HG02943 (cell line): ENCODE measurements at regions not wholly inside any gene's neighbourhood (a gene's known extent, or its start where the extent isn't known, plus 50 kb on each side); places are given as distances from the start of the nearest gene placed in this dataset.

Experiments
- ATAC-seq: cut with Tn5 transposase; IDR thresholded peaks from one replicate; pipeline ENCODE4 v1.9.1; 2021; ENCODE audit warnings: mild to moderate bottlenecking, low read depth, moderate library complexity; ENCODE audit not compliant: unreplicated experiment

- no peak for ATAC-seq
Measured at GRCh38 chr10:111703986-111704385, 479.6 kb downstream of the GPAM start.

DNA sequence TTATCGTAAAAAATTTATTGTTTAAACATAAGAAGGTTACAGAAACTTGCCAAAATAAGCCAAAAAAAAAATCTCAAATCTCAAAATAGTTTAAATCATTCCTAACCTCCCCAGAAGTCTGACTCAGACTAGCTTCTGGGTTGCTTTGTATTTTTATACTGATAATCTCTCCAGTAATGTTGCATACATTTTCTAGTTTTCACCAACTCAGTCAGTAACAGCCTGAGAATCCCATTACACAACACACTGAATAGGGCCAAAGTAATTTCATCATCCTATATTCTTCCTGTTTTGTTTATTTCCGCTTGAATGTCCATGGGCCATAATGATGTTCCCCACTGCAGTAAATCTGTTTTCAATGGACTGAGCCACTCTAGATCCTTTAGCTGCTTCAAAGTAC lies 478.5 kb downstream of the GPAM start:
- ATAC-seq = no peak

DNA sequence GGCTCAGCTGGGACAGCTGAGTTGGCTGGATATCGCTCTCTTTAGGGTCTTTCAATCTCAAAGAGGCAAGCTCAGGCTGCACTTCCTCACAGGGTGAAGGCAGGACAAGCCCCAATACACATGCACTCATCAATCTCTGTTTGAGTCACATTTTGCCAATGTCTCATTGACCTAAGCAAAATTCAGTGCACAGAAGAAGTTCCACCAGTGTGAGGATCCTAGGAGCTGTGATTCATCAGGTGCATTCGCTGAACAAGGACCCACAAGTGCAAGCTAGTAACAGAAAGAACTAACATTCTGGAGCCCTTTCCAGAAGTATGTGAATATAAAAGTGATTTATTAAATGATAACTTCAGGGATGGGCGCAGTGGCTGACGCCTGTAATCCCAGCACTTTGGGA lies 477.2 kb downstream of the GPAM start:
- no peak for ATAC-seq

DNA sequence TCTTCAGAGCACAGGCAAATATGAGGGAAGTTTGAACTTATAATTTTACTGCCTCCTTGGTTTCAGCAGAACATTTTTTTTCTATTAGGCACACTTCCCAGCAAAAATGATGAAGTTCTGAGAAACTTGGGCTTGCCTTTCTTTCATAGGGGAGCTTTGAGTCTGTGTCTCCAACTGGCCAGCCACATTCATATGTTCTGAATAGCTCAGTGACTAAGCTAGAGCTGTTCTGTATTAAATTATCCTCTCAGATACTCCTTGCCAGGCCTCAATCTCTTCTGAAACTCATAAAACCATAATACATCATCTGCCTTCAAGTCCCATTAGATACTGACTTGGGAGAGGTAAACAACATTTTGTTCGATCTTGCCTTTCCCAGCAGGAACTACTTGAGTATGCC lies 476.5 kb downstream of the GPAM start:
- ATAC-seq = no peak

DNA sequence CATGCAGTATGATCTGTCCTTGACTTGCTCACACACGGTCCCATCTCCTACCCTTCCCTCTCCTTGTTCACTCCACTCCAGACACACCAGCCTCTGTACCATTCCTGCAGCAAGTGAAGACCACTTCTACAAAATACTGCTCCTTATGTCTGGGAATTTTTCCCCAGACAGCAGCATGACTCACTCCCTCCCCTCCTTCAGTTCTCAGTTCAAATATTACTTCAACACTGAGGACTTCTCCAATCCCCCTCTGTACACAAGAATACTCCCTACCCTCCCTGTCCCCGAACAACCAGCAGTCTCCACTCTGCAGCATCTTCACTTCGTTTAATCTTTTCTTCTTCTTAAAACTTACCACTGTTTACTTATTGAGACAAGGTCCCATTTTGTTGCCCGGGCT lies 474.0 kb downstream of the GPAM start:
- no peak for ATAC-seq

- ATAC-seq = no peak
Measured at GRCh38 chr10:111716032-111716431, 467.5 kb downstream of the GPAM start.

DNA sequence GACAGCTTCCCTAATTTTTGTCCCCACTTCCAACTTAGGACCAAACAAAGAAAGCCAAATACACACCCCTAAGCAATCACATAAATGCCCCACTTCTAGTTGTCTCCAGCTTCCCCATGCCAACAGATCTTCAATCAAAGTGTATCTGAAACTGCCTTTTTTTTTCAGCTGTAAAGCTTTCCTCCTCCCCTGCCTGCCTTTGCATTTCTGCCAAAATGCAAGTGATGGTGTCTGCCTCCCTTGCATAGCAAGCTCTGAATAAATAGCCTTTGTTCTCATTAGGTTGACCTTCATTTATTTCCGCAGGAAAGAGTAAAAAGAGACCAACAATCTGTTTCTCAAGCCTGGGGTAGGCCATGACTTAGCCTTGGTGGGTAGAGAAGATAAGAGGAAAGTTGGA lies 459.4 kb downstream of the GPAM start:
- no peak for ATAC-seq

GRCh38 chr10:111725050-111725449 lies 458.5 kb downstream of the GPAM start:
- ATAC-seq = no peak

DNA sequence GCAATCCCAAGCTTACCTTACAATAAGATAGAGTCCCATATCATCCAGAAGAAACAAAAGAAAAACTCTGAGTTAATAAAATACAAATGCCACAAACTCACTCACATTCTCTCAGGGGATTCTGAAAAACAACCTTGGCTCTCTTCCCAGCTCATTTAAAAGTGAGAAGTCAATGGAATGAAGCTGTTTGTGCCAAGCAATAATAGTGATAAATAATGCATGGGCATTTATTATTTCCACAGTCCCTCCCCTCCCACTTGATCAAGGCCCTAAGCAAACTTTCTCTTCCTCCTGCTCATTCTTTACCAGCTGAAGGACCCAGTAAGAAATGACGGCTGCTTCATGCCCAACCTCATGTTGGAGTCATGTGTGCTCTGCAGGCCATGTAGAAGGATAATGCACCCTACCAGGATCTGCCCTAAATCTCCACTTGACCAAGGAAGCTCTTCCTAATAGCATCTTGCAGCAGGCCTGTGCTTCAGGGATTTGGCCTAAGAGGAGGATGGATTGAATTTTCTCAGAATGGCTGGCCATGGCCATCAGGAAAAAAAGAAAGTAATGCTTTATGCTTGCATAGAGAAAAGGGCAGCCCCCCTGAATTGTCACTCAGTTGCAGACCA lies 451.3 kb downstream of the GPAM start:
- no peak for ATAC-seq

- ATAC-seq = no peak
Measured at GRCh38 chr10:111739125-111739873, 444.3 kb downstream of the GPAM start.

DNA sequence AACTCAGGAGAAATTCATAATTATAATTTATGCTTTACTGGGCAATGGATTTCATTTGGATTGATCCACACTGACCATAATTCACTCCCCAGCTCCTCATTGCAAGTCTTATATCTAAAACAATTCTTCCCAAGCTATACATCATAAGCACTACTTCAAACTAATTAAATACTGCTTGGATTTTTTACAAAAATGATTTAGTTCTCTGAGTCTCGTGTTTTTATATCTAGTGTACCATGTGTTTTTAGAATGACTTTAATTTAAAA lies 443.8 kb downstream of the GPAM start:
- ATAC-seq = no peak

GRCh38 chr10:111745982-111746381 lies 437.6 kb downstream of the GPAM start:
- ATAC-seq = no peak

GRCh38 chr10:111747751-111748150 lies 435.8 kb downstream of the GPAM start:
- ATAC-seq = no peak

DNA sequence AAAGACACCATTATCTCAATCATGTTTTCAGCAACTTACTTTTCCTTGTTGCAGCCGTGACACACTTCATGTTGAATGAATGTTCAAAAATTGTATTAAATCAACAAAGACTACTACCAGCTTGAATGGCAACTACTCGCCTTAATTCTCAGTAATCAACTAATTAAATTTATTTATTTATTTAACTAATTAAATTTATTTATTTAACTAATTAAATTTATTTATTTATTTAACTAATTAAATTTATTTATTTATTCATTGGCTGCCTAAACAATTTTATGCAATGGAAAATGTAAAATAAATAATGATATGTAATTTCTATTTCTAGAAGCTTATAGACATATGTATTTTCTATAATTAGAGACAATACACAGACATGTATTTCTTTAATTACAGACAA lies 435.4 kb downstream of the GPAM start:
- no peak for ATAC-seq

DNA sequence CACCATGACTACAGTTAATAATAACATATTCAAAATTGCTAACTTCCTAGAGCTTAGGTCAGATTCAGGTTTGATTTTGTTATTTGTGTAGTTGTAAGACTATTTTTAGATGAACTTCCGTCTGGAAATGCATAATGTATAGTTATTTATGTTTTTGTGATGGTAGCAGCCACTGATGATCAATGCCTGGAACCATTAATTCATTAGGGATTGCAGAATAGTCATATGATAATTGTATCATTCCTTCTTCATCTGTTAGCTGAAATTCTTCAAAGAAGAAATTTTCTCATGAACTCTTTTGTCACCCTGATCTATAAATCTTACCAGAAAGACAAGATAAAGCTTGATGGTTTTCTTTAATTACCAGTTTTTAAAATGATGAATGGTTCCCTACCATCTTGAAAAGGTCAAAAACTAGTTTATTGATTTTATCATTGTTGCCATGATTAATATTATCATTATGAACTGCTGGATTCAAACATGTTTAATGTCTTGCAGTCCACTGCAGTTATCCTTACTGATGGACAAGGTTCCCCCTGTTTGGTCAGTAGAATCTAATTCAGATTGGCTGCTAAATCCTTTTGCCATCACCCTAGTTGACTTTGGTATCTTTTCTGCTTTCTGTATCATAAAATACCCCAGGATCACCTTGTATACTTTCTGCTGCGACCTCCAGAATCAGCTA lies 433.3 kb downstream of the GPAM start:
- ATAC-seq = no peak

DNA sequence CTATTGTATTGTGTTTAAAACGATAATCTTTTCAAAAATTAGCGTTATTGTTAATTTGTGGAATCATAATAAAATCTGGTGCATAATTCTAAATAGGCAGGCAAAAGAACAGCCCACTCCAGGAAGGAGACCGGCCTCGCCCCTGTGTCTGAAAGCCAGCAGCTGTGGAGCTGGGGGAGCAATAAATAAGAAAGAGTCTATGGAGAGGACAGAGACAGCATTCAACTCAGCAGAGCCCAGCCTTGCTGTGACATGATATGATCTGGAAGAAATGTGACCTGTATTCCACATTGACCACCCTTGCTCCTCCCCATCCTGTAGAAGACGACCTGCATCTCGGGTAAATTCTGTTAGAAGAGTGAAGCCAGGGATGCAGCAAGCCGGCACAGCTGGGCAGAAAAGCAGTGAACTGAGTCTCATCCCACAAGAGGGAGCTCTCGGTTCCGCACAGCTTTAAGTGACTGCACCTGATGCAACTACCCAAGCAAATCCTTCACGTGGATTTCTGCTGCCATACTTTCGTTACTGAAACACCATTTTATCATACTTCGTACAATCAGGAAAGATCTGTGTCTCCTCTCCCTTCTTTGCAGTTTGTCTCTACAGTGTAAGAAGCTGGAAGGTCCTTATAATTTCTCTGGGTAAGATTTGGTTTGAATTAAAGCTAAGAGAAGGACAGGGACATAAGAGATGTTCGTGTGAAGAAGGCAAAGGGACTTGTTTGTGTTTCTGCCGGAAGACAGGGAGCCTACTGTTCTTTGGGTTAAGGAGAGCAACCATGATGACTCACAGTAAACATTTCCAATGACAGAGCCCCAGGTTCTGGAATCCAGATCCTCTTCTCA lies 427.1 kb downstream of the GPAM start:
- ATAC-seq = no peak

DNA sequence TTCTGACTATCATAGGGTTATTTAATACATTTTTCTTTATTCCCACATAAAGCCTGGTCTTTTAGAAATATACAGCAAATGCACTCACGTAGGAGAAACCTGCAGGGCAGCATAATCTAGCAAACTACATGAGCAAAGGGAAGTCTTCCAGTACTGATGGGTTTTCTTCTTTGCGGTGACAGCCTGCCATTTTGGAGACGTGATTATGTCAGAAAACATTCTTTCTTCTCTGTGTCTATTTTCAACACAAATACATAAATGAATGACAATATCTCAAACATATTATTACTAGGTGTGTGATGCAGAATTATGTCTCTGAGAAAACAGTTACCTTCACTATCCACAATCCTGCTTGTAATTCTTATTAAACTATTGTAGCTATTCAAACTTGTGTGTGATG lies 425.0 kb downstream of the GPAM start:
- ATAC-seq = no peak

DNA sequence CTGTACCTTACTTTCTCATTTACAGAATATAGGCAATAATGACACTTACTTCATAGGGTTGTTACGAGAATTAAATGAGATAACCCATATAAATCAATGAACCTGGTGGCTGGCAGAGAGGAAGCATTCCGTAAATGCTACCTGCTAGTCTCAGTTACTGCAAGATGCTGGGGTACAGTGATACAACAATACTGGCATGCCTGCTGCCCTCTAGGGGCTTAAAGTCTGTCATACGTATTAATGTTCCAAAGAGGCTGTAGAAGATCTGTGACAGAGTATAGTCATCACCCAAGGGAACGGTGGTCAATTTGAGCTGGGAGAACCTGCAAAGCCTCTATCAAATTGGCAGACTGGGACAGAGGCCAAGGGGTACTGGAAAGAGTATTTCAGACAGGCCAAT lies 421.5 kb downstream of the GPAM start:
- ATAC-seq = no peak

DNA sequence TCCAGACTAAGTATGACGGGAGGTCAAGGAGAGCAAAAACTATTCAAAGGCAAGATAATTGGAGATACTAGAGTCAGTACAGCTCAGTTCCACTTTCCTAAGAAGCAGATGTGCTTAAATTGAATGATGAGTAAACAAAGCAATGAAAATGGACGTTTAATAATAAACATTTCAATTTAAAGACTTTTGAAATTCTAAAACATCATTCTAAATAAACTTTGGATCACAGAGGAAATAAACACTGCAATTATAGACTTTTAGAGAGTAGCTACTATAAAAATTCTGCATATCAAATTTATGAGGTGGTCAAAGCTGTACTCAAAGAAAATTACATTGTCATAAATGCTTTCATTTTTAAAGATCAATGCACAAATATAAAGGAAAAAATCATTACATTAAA lies 418.3 kb downstream of the GPAM start:
- no peak for ATAC-seq

- ATAC-seq = no peak
Measured at GRCh38 chr10:111766464-111766863, 417.1 kb downstream of the GPAM start.

DNA sequence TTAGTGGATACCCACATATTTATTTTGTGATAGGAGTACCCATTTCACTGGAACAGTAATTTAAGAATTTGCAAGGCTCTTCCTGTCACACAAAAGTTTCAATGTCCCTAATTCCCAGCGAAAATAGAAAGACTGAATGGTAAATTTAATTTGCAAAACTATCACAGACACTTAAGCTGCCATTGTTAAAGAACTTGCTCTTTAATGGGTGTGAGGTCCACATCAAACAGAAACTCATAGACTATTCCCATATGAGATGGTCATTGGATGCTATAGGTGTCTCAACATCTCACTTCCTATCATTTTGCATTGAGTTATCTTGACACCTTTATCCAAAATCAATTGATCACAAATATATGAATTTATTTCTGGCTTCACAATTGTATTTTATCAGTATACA lies 415.9 kb downstream of the GPAM start:
- ATAC-seq = no peak
